Glomerular visceral epithelial cell (primary cell): ENCODE measurements at regions not wholly inside any gene's neighbourhood (a gene's known extent, or its start where the extent isn't known, plus 50 kb on each side); places are given as distances from the start of the nearest gene placed in this dataset.

Experiments used
- DNase-seq: peaks from one replicate; pipeline ENCODE4 v3.0.0-alpha.2; 2016; ENCODE audit errors: extremely low spot score

DNA sequence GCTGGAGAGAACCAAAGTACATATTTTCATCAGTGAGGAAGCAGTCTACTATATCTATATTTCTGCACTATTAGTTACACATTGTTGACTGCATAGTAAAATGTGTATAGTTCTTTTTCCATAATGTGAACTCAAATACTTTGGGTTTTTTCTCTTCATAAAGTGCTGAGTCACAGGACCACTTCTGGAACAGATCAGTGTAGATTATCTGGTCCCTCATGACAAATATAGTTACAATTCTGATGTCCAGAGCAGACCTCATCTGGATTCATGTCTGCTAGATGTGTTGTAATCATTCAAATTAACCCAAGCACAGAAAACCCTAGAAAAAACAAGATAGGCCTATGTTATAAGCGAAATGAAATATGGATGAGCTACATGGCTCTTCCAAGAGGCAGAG is 171.4 kb downstream of the SUCLA2 start:
- no peak for DNase-seq

DNA sequence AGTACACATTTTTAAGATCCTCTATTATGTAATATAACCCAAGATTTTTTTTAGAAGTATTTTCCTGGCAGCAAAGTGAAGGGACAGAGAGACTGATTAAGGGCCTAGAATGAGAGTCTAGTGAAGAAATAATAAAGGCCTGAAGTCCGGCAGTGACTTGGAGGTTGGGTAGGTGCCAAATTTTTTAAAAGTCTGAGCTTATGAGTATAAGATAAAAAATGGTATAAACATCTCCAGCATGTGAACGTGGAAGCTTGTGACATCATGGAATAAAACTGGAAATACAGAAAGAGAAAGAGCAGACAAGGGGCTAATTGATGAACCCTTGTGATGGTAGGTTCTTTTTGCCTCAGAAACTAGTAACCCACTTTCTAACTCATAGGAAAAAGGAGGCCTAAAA is 174.6 kb downstream of the SUCLA2 start:
- DNase-seq, result no peak

DNA sequence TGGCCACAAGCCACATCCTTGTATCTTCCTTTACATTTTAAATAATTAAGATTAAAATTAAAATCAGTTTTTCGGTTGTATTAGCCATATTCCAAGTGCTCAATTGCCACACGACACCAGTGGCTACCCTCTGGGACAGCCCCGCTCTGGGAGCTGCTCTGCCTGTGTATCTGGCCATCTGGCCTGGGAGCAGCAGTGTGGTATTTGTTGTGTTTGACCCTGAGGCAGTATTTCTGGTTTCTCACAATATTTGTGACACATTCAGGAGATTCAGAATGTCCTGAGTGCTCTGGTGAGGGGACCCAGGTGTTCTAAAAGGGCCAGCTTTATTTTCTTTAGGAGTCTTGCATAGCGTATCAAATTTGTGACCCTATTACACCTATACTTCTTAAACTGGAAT is 179.0 kb downstream of the SUCLA2 start:
- DNase-seq, result no peak

DNA sequence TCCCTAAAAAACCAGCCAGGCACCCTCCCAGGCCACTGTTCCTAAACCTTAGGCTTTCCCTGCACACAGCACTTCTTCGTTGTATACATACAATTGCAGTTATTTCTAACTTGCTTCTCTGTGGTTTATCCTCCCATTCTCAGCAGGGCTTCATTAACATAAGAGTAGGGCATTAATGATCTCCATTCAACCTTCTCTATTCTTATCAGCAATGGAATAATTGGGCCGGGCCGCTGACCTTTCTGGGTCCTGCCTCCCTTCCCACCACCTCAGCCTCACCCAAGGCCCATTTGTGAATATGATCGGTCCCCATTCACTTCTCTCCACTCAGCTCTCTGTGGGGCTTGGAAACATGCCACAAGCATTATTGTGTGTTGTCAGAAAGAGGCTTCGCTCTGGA is 184.2 kb downstream of the SUCLA2 start:
- no peak for DNase-seq

DNA sequence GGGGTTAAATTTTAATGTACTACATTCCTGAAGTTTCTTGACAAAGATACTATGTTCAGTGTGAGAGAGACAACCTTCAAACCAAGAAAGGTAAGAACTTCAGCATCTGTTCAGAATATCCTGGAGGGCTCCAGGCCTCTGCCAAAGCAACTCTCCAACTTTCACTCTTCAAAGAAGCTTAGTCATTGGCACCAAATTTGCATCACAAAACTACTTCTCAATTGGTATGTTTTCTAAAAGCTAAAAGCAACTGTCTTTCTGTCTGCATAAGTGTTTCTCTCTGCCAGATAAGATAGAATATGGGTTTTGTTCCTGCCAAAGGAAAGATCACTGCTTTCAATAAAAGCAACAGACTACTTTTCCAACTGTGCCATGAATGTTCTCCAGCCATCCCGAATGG is 187.4 kb downstream of the SUCLA2 start:
- DNase-seq, result no peak

DNA sequence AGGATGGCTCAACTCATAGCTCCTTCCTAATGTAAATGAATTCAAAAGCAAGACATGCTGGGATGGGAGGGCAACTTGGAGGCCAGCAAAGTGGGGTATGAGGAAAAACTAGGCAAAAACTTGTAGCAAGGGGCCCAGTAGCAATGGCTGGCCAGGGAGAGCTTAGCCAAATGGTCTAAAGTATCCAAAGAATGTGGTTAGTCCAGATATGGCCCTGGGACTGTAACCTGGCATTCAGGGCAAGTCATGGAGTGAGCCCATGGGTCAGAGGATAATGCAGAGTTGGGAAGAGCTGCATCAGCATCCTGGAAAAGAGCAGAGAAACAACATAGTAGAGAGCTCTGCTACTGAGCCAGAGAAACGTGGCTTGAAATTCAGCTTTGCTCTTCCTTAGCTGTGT is 191.7 kb downstream of the SUCLA2 start:
- no peak for DNase-seq

DNA sequence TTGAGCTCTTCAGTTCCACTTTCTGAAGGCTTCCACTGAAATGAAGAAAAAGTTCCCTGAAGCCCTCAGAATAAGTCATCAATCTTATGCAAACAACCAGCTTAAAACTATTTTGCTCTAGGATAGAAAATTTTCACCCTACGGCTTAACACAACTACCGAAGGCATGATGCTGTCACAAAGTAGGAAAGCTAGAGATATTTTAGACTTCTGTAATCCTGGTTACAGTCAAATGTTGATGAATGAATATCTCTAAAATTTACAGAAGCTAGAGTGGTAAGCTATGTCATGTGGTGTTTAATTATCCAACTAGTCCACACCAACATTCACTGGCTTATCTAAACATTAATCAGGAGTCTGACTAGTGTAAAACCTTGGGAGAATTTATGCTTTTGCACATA is 197.9 kb downstream of the SUCLA2 start:
- no peak for DNase-seq

DNA sequence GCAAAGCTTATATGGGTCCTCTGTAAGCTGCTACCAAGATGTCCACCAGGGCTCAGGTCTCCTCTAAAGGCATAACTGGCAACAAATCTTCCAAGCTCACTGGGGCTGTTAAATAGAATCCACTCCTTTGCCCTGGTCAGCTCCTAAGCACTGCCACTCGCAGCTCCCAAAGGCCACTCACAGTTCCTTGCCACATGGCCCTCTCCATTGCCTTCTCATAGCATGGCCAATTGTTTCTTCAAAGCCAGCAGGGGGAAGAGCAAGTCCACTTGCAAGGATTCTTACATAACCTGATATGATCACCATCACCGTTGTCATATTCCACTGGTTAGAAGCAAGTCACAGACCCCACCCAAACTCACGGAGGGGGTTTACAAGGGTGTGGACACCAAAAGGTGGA is 199.5 kb downstream of the SUCLA2 start:
- DNase-seq, result no peak

DNA sequence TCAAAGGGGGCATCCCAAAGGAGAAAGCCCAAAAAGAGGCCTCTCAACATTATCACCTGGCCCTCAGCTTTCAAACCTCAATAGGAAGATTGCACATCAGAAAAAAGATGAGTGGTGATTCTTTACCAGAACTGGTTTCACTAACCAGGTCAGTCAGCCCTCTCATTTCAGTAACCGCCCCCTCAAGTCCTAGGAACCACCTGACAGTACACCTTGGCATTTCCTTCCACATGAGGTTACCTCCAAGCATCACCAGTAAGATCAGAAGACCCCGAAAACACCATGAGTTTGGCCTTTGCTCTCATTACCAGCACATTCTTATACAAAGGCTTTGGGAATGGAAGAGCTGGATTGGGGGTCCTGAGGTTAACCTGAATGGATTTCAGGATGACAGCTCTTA is 200.5 kb downstream of the SUCLA2 start:
- no peak for DNase-seq

DNA sequence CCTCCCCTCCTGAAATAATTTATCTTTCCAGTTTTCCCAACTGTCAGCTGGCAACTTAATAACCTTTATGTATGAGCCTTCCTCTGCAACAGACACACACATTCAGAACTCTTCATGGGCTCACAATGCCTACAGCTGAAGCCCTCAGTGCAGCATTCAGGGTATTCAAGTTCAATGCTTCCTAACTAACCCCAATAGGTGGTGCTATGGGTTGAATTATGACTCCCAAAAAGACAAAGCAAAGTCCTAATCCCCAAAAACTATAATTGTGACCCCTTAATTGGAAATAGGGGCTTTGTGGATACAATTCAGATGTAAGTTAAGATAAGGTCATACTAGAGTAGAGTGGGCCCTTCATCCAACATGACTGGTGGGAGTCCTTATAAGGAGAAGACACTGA is 202.2 kb downstream of the SUCLA2 start:
- peak; percentile 20 for DNase-seq

DNA sequence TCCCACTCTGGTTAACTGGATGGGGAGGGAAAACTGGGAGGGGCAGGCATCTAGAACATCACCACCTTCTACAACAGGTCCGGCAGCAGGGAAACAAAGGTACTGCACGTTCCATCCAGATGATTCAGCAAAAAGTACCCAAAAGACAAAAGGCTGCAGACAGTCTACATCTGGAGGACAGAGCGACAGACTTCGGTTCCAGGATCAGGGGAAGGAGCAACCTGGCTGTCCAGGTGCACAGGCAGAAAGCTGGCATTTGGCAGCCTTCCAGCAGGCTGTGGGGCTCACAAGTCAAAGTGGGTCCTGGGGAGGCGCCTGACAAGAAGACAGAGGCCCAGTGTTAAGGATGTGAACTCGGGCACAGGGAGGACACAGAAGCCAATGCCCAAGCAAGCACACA is 202.9 kb downstream of the SUCLA2 start:
- DNase-seq, result no peak

DNA sequence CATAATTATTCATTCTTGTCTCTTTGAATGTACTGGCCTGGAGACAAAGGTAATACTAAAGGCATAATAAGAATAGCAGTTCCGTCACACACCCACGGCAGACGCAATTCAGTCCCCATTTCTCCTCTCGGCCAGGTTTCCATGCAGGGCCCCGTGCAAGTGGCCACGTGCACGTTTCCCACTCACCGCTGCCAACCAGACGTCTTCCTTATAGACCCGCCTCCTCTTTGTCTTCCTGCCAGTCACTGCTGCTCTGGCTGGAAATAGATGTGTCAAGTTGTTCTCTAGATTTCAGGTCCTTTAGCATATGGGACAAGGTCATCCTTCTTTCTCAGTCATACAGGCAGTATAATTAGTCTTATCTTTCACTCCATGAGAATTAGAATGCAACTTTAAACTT is 204.3 kb downstream of the SUCLA2 start:
- DNase-seq, result no peak

DNA sequence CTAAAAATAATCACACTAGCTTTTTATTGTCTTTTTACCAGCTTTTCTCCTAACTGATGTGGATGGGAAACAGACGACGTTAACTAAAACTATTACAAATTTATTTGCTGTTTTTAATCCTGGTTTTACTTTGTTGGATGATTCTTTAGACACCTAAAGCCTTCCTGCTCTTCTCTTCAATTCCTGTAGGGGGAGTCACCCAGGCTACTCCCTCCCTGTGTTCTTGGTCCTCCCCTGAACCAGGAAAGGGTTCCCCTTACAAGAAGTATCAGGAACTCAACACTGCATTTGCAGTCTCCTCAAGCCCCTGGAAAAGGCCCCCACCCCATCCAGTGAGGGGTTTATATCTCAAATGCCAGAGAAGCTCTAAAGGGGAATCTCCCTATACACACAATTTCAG is 206.1 kb downstream of the SUCLA2 start:
- peak; percentile 21 for DNase-seq

DNA sequence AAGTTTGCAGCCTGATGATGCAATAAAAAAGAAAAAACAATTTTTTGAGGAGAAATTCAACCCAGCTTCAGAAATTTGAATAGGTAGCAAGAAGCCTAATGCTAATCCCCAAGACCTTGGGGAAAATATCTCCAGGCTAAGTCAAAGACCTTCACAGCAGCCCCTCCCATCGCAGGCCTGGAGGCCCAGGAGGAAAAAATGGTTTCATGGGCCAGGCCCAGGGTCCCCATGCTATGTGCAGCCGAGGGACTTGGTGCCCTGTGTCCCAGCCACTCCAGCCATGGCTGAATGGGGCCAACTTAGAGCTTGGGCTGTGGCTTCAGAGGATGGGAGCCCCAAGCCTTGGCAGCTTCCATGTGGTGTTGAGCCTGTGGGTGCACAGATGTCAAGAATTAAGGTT is 210.3 kb downstream of the SUCLA2 start:
- DNase-seq, result no peak

DNA sequence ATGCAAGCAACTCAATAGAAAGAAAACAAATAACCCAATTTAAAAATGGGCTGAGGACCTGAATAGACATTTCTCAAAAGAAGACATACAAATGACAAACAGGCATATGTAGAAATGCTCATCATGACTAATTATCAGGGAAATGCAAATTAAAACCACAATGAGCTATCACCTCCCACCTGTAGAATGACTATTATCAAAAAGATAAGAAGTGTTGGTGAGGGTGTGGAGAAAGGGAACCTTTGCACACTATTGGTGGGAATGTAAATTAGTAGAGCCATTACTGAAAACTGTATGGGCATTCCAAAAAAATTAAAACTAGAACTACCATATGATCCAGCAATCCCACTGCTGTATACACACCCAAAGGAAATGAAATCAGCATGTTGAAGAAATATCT is 212.2 kb downstream of the SUCLA2 start:
- DNase-seq, result no peak

DNA sequence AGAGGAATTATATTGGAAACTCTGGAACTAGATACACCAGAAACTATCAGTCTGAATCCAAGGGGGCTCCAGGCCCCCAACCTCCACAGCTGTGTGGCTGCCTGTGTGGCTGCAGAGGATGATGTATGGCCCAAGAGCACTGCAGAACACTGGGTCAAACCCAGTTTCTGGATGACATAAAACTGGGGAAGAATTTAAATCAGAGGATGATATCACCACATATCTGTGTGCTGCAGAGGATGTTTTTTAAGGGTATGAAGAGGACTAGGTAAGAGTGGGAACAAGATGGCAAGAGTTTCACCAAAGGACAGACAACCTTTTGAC is 226.4 kb downstream of the SUCLA2 start:
- DNase-seq, result no peak

DNA sequence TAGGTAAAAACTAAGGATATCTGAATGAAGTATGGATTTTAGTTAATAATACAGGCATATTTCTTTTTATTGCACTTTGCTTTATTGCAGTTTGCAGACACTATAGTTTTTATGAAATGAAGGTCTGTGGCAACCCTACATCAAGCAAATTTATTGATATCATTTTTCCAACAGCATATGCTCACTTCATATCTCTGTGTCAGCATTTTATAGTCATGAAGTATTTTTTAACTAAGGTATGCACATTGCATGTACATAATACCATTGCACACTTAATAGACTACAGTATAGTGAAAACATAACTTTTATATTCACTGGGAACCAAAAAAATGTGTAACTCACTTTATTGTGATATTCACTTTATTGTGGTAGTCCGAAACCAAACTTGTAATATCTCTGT is 236.3 kb downstream of the SUCLA2 start:
- no peak for DNase-seq

DNA sequence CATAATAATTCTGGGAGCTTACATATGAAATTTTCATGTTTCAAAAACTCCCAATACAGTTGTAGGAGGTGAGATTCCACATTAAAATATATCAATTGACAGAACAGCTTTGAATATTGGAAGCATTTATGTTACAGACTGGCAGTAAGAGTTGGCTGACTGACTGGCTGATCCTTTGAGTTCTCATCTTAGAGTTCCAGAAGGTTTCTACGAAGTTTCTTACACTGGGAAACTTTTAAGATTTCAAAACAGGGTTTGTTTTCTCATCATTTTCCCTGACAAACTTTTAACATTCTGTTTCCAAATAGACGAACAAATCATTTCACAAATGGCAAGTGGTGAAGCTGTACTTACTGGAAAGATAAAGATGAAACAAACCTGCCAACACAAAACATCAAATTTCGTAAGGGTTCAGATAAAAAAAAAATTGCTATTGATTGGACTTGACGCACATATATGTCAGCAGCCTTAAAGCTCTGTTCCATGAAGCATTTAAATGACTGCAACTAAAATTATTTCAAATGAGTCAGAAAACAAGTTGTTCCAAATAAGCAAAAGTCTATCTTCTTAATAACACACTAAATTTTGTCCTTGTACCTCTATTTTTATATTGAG is 243.5 kb downstream of the SUCLA2 start:
- DNase-seq, result no peak

DNA sequence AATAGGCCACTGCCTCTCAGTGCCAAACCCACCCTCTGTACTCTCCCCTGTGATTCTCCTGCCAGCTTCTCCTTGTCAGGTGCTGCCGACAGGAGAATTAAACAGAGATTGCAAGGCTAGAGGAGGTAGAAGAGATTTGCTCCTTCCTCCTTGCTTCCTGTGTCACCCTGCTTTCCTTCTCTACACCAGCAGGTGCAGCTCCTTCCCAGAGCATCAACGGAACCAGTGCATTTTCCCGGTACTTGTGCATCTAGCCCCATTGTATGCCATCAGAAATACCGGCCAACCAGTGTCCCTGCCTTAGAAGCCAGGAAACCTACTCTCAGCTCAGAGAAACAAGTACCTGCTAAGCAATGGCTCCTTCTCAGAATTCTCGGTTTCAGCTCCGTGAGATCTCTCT is 253.2 kb downstream of the SUCLA2 start:
- DNase-seq, result no peak

DNA sequence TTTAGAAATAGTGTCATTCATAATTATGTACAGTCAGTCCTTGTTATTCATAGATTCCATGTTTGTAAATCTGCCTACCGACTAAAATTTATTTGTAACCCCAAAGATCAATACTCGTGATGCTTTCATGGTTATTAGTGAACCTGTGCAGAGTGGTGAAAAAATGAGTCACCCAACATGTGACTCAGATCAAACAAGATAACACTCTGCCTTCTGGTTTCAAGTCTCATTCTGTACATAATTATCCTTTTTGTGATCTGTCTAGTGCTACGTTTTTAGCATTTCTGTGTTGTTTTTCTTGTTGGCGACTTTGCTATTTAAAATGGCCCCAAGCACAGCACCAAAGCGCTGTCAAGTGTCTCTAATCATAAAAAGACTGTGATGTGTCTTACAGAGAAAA is 274.7 kb downstream of the SUCLA2 start:
- no peak for DNase-seq

DNA sequence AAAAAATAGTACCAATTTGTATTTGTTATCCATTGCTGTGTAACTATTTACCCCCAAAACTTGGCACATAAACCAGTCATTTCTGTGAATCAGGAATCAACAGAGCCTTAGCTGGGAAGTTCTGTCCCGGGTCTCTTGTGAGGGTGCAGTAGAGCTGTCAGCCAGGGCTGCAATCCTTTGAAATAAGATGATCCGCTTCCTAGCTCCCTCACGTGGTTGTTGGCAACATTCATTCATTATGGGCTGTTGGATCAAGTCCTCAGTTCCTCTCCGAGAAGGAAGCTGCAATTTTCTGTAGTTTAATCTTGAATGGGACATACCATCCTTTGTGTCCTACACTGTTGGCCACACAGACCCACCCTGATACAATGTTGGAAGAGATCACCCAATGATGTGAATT is 277.2 kb downstream of the SUCLA2 start:
- no peak for DNase-seq

DNA sequence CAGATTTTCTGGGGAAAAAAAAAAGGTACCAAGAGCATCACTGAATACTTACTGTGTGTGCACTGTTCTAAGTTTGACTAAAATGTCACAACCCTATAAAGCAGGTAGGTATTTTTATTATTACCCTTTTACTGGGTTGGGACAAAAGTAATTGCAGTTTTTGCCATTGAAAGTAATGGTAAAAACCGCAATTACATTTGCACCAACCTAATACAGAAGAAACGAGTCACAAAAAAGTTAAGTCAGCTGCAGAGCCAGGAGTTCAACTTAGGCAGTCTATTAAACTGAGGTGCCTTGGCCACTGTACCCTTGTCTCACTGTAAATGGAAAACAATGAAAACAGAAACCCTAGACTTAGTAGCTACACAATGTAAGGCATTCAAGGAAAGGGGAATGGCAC is 281.9 kb downstream of the SUCLA2 start:
- no peak for DNase-seq

DNA sequence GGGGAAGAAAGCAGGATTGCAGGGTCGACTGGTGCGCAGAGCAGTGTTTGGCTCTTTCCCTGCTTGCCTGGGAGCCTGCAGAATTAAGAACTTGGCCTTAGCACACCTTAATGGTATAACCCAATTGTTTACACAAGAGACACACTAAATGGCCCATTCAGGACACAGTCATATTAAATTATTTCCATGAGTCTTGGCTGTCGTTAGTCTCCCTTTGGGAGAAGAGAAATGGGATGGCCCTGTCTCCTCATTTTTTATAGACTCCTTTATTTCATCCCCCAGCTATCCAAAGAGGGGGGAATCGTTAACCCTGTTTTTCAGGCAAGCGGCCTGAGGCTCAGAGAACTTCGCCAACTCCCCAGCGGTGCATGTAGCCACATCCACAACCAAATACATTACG is 282.5 kb downstream of the SUCLA2 start:
- DNase-seq, result no peak

DNA sequence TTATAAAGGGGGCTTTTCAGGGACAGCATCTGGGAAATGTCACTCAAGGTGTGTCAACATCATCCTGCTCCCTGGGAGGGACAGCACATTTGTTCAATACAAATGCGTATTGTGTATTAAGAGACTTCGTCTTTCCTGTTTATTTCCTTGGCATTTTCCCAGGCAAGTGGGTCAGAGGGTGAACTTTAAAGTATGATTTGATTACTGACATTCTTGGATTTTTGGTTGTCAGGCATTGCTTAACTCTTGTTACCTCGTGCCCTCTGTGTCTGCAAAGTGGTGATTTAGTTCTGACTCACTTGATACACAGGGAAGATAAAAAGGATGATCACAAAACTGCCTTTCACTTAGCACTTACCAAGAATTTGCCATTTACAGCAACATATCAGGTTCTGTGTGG is 292.7 kb downstream of the SUCLA2 start:
- peak; percentile 7 for DNase-seq

DNA sequence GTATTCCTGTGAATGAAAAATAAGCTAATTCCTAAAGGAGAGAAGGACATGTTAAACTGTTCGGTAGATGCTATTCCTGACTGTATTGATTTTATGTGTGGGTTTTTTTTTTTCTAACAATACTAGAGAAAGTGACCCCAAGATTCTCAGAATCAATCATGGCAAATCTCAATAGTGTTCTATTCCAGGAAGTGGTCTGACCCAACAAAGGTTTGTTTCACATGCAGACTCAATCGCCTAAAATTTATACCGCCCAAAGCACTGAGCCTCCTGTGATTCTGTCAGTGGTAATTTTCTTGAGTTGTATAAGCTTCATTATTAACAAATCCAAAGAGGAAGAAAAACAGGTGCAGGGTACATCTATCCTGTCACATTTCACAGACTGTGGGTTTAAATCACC is 293.7 kb downstream of the SUCLA2 start:
- DNase-seq, result no peak
